IMR-90 (cell line): ENCODE measurements at regions not wholly inside any gene's neighbourhood (a gene's known extent, or its start where the extent isn't known, plus 50 kb on each side); places are given as distances from the start of the nearest gene placed in this dataset.

Source experiments
- ATAC-seq: fragments of 200-7000 bp; cut with Tn5 transposase; 2 replicates; pipeline ENCODE4 v1.9.1; 2020; ENCODE audit warnings: low read depth, mild to moderate bottlenecking, moderate library complexity
- BruUV-seq: library from RNA; stranded (reverse); fragments of 400-500 nt; replicated peaks from 2 replicates; lab custom pipeline; 2021; lab: Mats Ljungman, UMichigan
- CTCF ChIA-PET: fragments of 300-600 bp; formaldehyde crosslinking; extraction: SDS; loops from one replicate; lab custom pipeline; 2021; ENCODE audit warnings: antibody characterized with exemption; lab: Yijun Ruan, JAX
- POLR2A ChIA-PET: fragments of 300-600 bp; sonication (Branson Sonifier 250); formaldehyde crosslinking; loops from one replicate; lab custom pipeline; 2022; ENCODE audit warnings: antibody characterized with exemption; ENCODE audit not compliant: unreplicated experiment; lab: Charles Lee
- DNase-seq: peaks from one replicate; pipeline ENCODE4 v3.0.0; 2013
- H2AFZ ChIP-seq: replicated peaks from 2 replicates; pipeline ENCODE3; 2013; ENCODE audit warnings: low read length, mild to moderate bottlenecking; ENCODE audit not compliant: poor library complexity
- H2AK5ac ChIP-seq: 2 replicates; pipeline ENCODE4 v1.6.1; 2013; ENCODE audit warnings: low read depth, low read length, inconsistent platforms
- H2AK9ac ChIP-seq: replicated peaks from 2 replicates; pipeline ENCODE3; 2013; ENCODE audit warnings: mild to moderate bottlenecking, low read depth, low read length, moderate library complexity; ENCODE audit not compliant: poor library complexity
- H2BK120ac ChIP-seq: 2 replicates; pipeline ENCODE4 v1.6.1; 2013; ENCODE audit warnings: low read depth, low read length, inconsistent platforms
- H2BK15ac ChIP-seq: 3 replicates; pipeline ENCODE4 v1.6.1; 2013; ENCODE audit warnings: low read depth, low read length, inconsistent platforms
- H2BK20ac ChIP-seq: 2 replicates; pipeline ENCODE4 v1.6.1; 2013; ENCODE audit warnings: low read depth, mild to moderate bottlenecking, inconsistent platforms, low read length, moderate library complexity
- H2BK5ac ChIP-seq: 2 replicates; pipeline ENCODE4 v1.6.1; 2013; ENCODE audit warnings: mild to moderate bottlenecking, low read depth, low read length, inconsistent platforms; ENCODE audit not compliant: poor library complexity, severe bottlenecking
- H3K14ac ChIP-seq: replicated peaks from 2 replicates; pipeline ENCODE4 v1.6.1; 2013; ENCODE audit warnings: low read depth, low read length, inconsistent platforms
- H3K18ac ChIP-seq: 2 replicates; pipeline ENCODE4 v1.6.1; 2013; ENCODE audit warnings: low read depth, low read length, control low read depth
- H3K23ac ChIP-seq: 2 replicates; pipeline ENCODE4 v1.6.1; 2013; ENCODE audit warnings: low read depth, low read length, inconsistent platforms
- H3K27ac ChIP-seq: 2 replicates; pipeline ENCODE4 v1.5.1; 2013; ENCODE audit warnings: mild to moderate bottlenecking, control low read depth, low read length; ENCODE audit not compliant: insufficient read depth
- H3K27me3 ChIP-seq: 2 replicates; pipeline ENCODE4 v1.6.1; 2013; ENCODE audit warnings: low read length; ENCODE audit not compliant: control insufficient read depth, insufficient read depth
- H3K36me3 ChIP-seq: 2 replicates; pipeline ENCODE4 v1.6.1; 2013; ENCODE audit warnings: low read length, mixed read lengths; ENCODE audit not compliant: control insufficient read depth, insufficient read depth
- H3K4ac ChIP-seq: 2 replicates; pipeline ENCODE4 v1.6.1; 2013; ENCODE audit warnings: low read depth, low read length, inconsistent platforms
- H3K4me1 ChIP-seq: 2 replicates; pipeline ENCODE4 v1.6.1; 2013; ENCODE audit warnings: low read length, mixed read lengths; ENCODE audit not compliant: control insufficient read depth, insufficient read depth
- H3K4me2 ChIP-seq: 2 replicates; pipeline ENCODE4 v1.6.1; 2013; ENCODE audit warnings: low read depth, mild to moderate bottlenecking, control low read depth, low read length, moderate library complexity
- H3K4me3 ChIP-seq: 2 replicates; pipeline ENCODE4 v1.5.1; 2013; ENCODE audit warnings: low read depth, mild to moderate bottlenecking, control low read depth, low read length, moderate library complexity; ENCODE audit not compliant: insufficient read depth
- H3K56ac ChIP-seq: 2 replicates; pipeline ENCODE4 v1.6.1; 2013; ENCODE audit warnings: low read length, inconsistent platforms; ENCODE audit not compliant: insufficient read depth; ENCODE audit errors: extremely low read depth
- H3K79me1 ChIP-seq, 2 experiments: 2 replicates each; pipeline ENCODE4 v1.6.1; 2013; ENCODE audit warnings: low read length in 2 of 2, inconsistent platforms in 1 of 2, low read depth in 1 of 2
- H3K9ac ChIP-seq: 2 replicates; pipeline ENCODE4 v1.6.1; 2013; ENCODE audit warnings: low read depth, low read length, control low read depth
- H3K9me1 ChIP-seq: 2 replicates; pipeline ENCODE4 v1.6.1; 2013; ENCODE audit warnings: low read length, inconsistent platforms; ENCODE audit not compliant: insufficient read depth
- H3K9me3 ChIP-seq: 2 replicates; pipeline ENCODE4 v1.6.1; 2013; ENCODE audit warnings: low read length; ENCODE audit not compliant: control insufficient read depth, insufficient read depth
- H4K20me1 ChIP-seq: 2 replicates; pipeline ENCODE4 v1.6.1; 2013; ENCODE audit warnings: low read length, inconsistent platforms; ENCODE audit not compliant: insufficient read depth
- H4K5ac ChIP-seq: 2 replicates; pipeline ENCODE4 v1.6.1; 2013; ENCODE audit warnings: mild to moderate bottlenecking, low read depth, low read length, control low read depth
- H4K8ac ChIP-seq, 2 experiments: 2 replicates each; pipeline ENCODE4 v1.6.1; 2013; ENCODE audit warnings: low read depth in 2 of 2, low read length in 2 of 2, control low read depth in 1 of 2, inconsistent platforms in 1 of 2
- H4K91ac ChIP-seq: 2 replicates; pipeline ENCODE4 v1.6.1; 2013; ENCODE audit warnings: low read depth, low read length, inconsistent platforms; ENCODE audit not compliant: insufficient read depth
- BHLHE40 ChIP-seq: fragments of 150-350 bp; IDR thresholded peaks from 2 replicates; pipeline ENCODE4 v1.6.1; 2016; ENCODE audit warnings: mild to moderate bottlenecking, low read depth, low read length
- CEBPB ChIP-seq: IDR thresholded peaks from 2 replicates; pipeline ENCODE4 v1.6.1; 2012; ENCODE audit warnings: low read depth, low read length, improper control_type of control experiment
- CHD1 ChIP-seq: IDR thresholded peaks from 2 replicates; pipeline ENCODE4 v1.6.1; 2012; ENCODE audit warnings: low read depth, low read length, improper control_type of control experiment
- MAFK ChIP-seq: IDR thresholded peaks from 2 replicates; pipeline ENCODE4 v1.6.1; 2012; ENCODE audit warnings: low read depth, low read length, improper control_type of control experiment
- MAZ ChIP-seq: IDR thresholded peaks from 2 replicates; pipeline ENCODE4 v1.6.1; 2012; ENCODE audit warnings: low read depth, mild to moderate bottlenecking, low read length, improper control_type of control experiment, moderate library complexity, borderline replicate concordance
- NFE2L2 ChIP-seq: fragments of 150-350 bp; IDR thresholded peaks from 2 replicates; pipeline ENCODE4 v1.6.1; 2016; ENCODE audit warnings: low read depth, mild to moderate bottlenecking, low read length
- dilution Hi-C: fragments of 300-500 bp; cut with HindIII; formaldehyde crosslinking; loops from one replicate; pipeline ENCODE4 v1.14.3; 2018; ENCODE audit warnings: low sequenced_read_pairs; ENCODE audit not compliant: unreplicated experiment
- in situ Hi-C: fragments of 300-500 bp; cut with MboI; formaldehyde crosslinking; loops from 3 replicates; pipeline ENCODE4 v1.14.3; 2019; ENCODE audit warnings: low sequenced_read_pairs, inconsistent platforms, mixed read lengths
- intact Hi-C: fragments of 100-400 bp; cut with micrococcal nuclease; formaldehyde crosslinking; loops from 2 replicates; pipeline ENCODE4 v1.10.0; 2022

DNA sequence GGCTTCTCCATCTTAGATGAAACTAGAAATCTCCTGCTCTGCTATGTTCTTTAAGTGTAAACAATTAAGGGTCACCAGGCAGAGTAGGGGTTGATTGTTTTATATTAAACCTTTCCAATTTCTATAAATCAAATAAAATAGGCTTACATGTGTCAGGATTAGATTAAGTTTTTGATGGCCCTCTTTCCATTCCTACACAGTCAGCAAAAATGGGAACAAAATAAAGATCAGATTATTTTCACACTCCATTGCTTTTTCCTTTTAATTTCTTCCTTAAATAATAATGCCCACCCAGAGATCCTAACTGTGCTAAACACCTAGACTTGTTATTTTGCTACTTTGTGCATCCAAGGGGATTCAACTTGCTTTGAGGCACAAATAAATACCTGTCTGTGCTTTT is 381.4 kb upstream of the MAGEB16 start:
- Histone ChIP-seq H3K14ac (no peak overlapping the region), H3K9ac (no peak overlapping the region), H4K20me1 (no peaks in the 10 kb centered on the region), H3K56ac (no peak overlapping the region), H4K91ac (no peak overlapping the region), H3K9me3 (no peaks in the 10 kb centered on the region), H2BK15ac (no peak overlapping the region), H3K27ac (no peak overlapping the region), H3K79me1 (no peaks in the 10 kb centered on the region), H3K4me3 (no peak overlapping the region), H4K5ac (no peak overlapping the region), H2AFZ (no peak overlapping the region), H3K4ac (no peak overlapping the region), H2AK5ac (no peak overlapping the region), H3K36me3 (no peaks in the 10 kb centered on the region), H2BK5ac (no peak overlapping the region), H2AK9ac (no peak overlapping the region), H2BK120ac (no peak overlapping the region), H3K23ac (no peak overlapping the region), H3K27me3 (no peaks in the 10 kb centered on the region), H3K4me2 (no peak overlapping the region), H3K9me1 (no peaks in the 10 kb centered on the region), H4K8ac (no peak overlapping the region), H3K4me1 (no peaks in the 10 kb centered on the region), H2BK20ac (no peak overlapping the region), H3K18ac (no peak overlapping the region)
- ChIA-PET POLR2A (no interaction called here), CTCF (no interaction called here)
- dilution Hi-C loops (no loop called here), intact Hi-C loops (no loop called here), in situ Hi-C loops (no loop called here)
- BruUV-seq: no TSS peak
- ATAC-seq: no peak
- DNase-seq: no peak
- TF ChIP-seq NFE2L2 (no peak), MAFK (peak; percentile 66), CEBPB (no peak), BHLHE40 (no peak), MAZ (no peak), CHD1 (no peak)
